IMR-90 (cell line): ENCODE measurements at regions not wholly inside any gene's neighbourhood (a gene's known extent, or its start where the extent isn't known, plus 50 kb on each side); places are given as distances from the start of the nearest gene placed in this dataset.

Experiments
- ATAC-seq: fragments of 200-7000 bp; cut with Tn5 transposase; 2 replicates; pipeline ENCODE4 v1.9.1; 2020; ENCODE audit warnings: low read depth, mild to moderate bottlenecking, moderate library complexity
- BruUV-seq: library from RNA; stranded (reverse); fragments of 400-500 nt; replicated peaks from 2 replicates; lab custom pipeline; 2021; lab: Mats Ljungman, UMichigan
- CTCF ChIA-PET: fragments of 300-600 bp; formaldehyde crosslinking; extraction: SDS; loops from one replicate; lab custom pipeline; 2021; ENCODE audit warnings: antibody characterized with exemption; lab: Yijun Ruan, JAX
- POLR2A ChIA-PET: fragments of 300-600 bp; sonication (Branson Sonifier 250); formaldehyde crosslinking; loops from one replicate; lab custom pipeline; 2022; ENCODE audit warnings: antibody characterized with exemption; ENCODE audit not compliant: unreplicated experiment; lab: Charles Lee
- DNase-seq: peaks from one replicate; pipeline ENCODE4 v3.0.0; 2013
- H2AFZ ChIP-seq: replicated peaks from 2 replicates; pipeline ENCODE3; 2013; ENCODE audit warnings: low read length, mild to moderate bottlenecking; ENCODE audit not compliant: poor library complexity
- H2AK5ac ChIP-seq: 2 replicates; pipeline ENCODE4 v1.6.1; 2013; ENCODE audit warnings: low read depth, low read length, inconsistent platforms
- H2AK9ac ChIP-seq: replicated peaks from 2 replicates; pipeline ENCODE3; 2013; ENCODE audit warnings: mild to moderate bottlenecking, low read depth, low read length, moderate library complexity; ENCODE audit not compliant: poor library complexity
- H2BK120ac ChIP-seq: 2 replicates; pipeline ENCODE4 v1.6.1; 2013; ENCODE audit warnings: low read depth, low read length, inconsistent platforms
- H2BK15ac ChIP-seq: 3 replicates; pipeline ENCODE4 v1.6.1; 2013; ENCODE audit warnings: low read depth, low read length, inconsistent platforms
- H2BK20ac ChIP-seq: 2 replicates; pipeline ENCODE4 v1.6.1; 2013; ENCODE audit warnings: low read depth, mild to moderate bottlenecking, inconsistent platforms, low read length, moderate library complexity
- H2BK5ac ChIP-seq: 2 replicates; pipeline ENCODE4 v1.6.1; 2013; ENCODE audit warnings: mild to moderate bottlenecking, low read depth, low read length, inconsistent platforms; ENCODE audit not compliant: poor library complexity, severe bottlenecking
- H3K14ac ChIP-seq: replicated peaks from 2 replicates; pipeline ENCODE4 v1.6.1; 2013; ENCODE audit warnings: low read depth, low read length, inconsistent platforms
- H3K18ac ChIP-seq: 2 replicates; pipeline ENCODE4 v1.6.1; 2013; ENCODE audit warnings: low read depth, low read length, control low read depth
- H3K23ac ChIP-seq: 2 replicates; pipeline ENCODE4 v1.6.1; 2013; ENCODE audit warnings: low read depth, low read length, inconsistent platforms
- H3K27ac ChIP-seq: 2 replicates; pipeline ENCODE4 v1.5.1; 2013; ENCODE audit warnings: mild to moderate bottlenecking, control low read depth, low read length; ENCODE audit not compliant: insufficient read depth
- H3K27me3 ChIP-seq: 2 replicates; pipeline ENCODE4 v1.6.1; 2013; ENCODE audit warnings: low read length; ENCODE audit not compliant: control insufficient read depth, insufficient read depth
- H3K36me3 ChIP-seq: 2 replicates; pipeline ENCODE4 v1.6.1; 2013; ENCODE audit warnings: low read length, mixed read lengths; ENCODE audit not compliant: control insufficient read depth, insufficient read depth
- H3K4ac ChIP-seq: 2 replicates; pipeline ENCODE4 v1.6.1; 2013; ENCODE audit warnings: low read depth, low read length, inconsistent platforms
- H3K4me1 ChIP-seq: 2 replicates; pipeline ENCODE4 v1.6.1; 2013; ENCODE audit warnings: low read length, mixed read lengths; ENCODE audit not compliant: control insufficient read depth, insufficient read depth
- H3K4me2 ChIP-seq: 2 replicates; pipeline ENCODE4 v1.6.1; 2013; ENCODE audit warnings: low read depth, mild to moderate bottlenecking, control low read depth, low read length, moderate library complexity
- H3K4me3 ChIP-seq: 2 replicates; pipeline ENCODE4 v1.5.1; 2013; ENCODE audit warnings: low read depth, mild to moderate bottlenecking, control low read depth, low read length, moderate library complexity; ENCODE audit not compliant: insufficient read depth
- H3K56ac ChIP-seq: 2 replicates; pipeline ENCODE4 v1.6.1; 2013; ENCODE audit warnings: low read length, inconsistent platforms; ENCODE audit not compliant: insufficient read depth; ENCODE audit errors: extremely low read depth
- H3K79me1 ChIP-seq, 2 experiments: 2 replicates each; pipeline ENCODE4 v1.6.1; 2013; ENCODE audit warnings: low read length in 2 of 2, inconsistent platforms in 1 of 2, low read depth in 1 of 2
- H3K9ac ChIP-seq: 2 replicates; pipeline ENCODE4 v1.6.1; 2013; ENCODE audit warnings: low read depth, low read length, control low read depth
- H3K9me1 ChIP-seq: 2 replicates; pipeline ENCODE4 v1.6.1; 2013; ENCODE audit warnings: low read length, inconsistent platforms; ENCODE audit not compliant: insufficient read depth
- H3K9me3 ChIP-seq: 2 replicates; pipeline ENCODE4 v1.6.1; 2013; ENCODE audit warnings: low read length; ENCODE audit not compliant: control insufficient read depth, insufficient read depth
- H4K20me1 ChIP-seq: 2 replicates; pipeline ENCODE4 v1.6.1; 2013; ENCODE audit warnings: low read length, inconsistent platforms; ENCODE audit not compliant: insufficient read depth
- H4K5ac ChIP-seq: 2 replicates; pipeline ENCODE4 v1.6.1; 2013; ENCODE audit warnings: mild to moderate bottlenecking, low read depth, low read length, control low read depth
- H4K8ac ChIP-seq, 2 experiments: 2 replicates each; pipeline ENCODE4 v1.6.1; 2013; ENCODE audit warnings: low read depth in 2 of 2, low read length in 2 of 2, control low read depth in 1 of 2, inconsistent platforms in 1 of 2
- H4K91ac ChIP-seq: 2 replicates; pipeline ENCODE4 v1.6.1; 2013; ENCODE audit warnings: low read depth, low read length, inconsistent platforms; ENCODE audit not compliant: insufficient read depth
- ELK1 ChIP-seq: fragments of 150-350 bp; IDR thresholded peaks from 2 replicates; pipeline ENCODE4 v1.6.1; 2016; ENCODE audit warnings: low read depth, mild to moderate bottlenecking, low read length, moderate library complexity, borderline replicate concordance
- NFE2L2 ChIP-seq: fragments of 150-350 bp; IDR thresholded peaks from 2 replicates; pipeline ENCODE4 v1.6.1; 2016; ENCODE audit warnings: low read depth, mild to moderate bottlenecking, low read length
- RAD21 ChIP-seq: IDR thresholded peaks from 2 replicates; pipeline ENCODE4 v1.6.1; 2012; ENCODE audit warnings: low read length, improper control_type of control experiment
- RCOR1 ChIP-seq: IDR thresholded peaks from 2 replicates; pipeline ENCODE4 v1.6.1; 2012; ENCODE audit warnings: mild to moderate bottlenecking, low read length, improper control_type of control experiment; ENCODE audit not compliant: insufficient replicate concordance
- WGBS, 2 experiments: methylation state at CpG; one replicate each; pipeline versions ENCODE4 v1.1.5 to v1.1.7; 2013; ENCODE audit warnings: missing lambda C conversion rate in 2 of 2; ENCODE audit not compliant: insufficient read length in 1 of 2; ENCODE audit errors: extremely low coverage in 2 of 2; 5-methylcytosine and 5-hydroxymethylcytosine counted together
- dilution Hi-C: fragments of 300-500 bp; cut with HindIII; formaldehyde crosslinking; loops from one replicate; pipeline ENCODE4 v1.14.3; 2018; ENCODE audit warnings: low sequenced_read_pairs; ENCODE audit not compliant: unreplicated experiment
- in situ Hi-C: fragments of 300-500 bp; cut with MboI; formaldehyde crosslinking; loops from 3 replicates; pipeline ENCODE4 v1.14.3; 2019; ENCODE audit warnings: low sequenced_read_pairs, inconsistent platforms, mixed read lengths
- intact Hi-C: fragments of 100-400 bp; cut with micrococcal nuclease; formaldehyde crosslinking; loops from 2 replicates; pipeline ENCODE4 v1.10.0; 2022

- Histone ChIP-seq H4K5ac (no peak overlapping the region), H3K18ac (no peak overlapping the region), H2AK5ac (no peak overlapping the region), H3K36me3 (no peaks in the 10 kb centered on the region), H2BK120ac (no peak overlapping the region), H3K9me3 (no peaks in the 10 kb centered on the region), H3K23ac (no peak overlapping the region), H3K4me2 (no peak overlapping the region), H3K56ac (no peak overlapping the region), H2BK15ac (no peak overlapping the region), H2AK9ac (no peak overlapping the region), H2BK5ac (no peak overlapping the region), H4K91ac (no peak overlapping the region), H3K9ac (no peak overlapping the region), H3K14ac (no peak overlapping the region), H4K20me1 (no peaks in the 10 kb centered on the region), H3K27ac (no peak overlapping the region), H2BK20ac (no peak overlapping the region), H3K4me3 (no peak overlapping the region), H3K4me1 (no peaks in the 10 kb centered on the region), H4K8ac (no peak overlapping the region), H3K27me3 (no peaks in the 10 kb centered on the region), H3K79me1 (no peaks in the 10 kb centered on the region), H3K4ac (no peak overlapping the region), H2AFZ (no peak overlapping the region), H3K9me1 (no peaks in the 10 kb centered on the region)
- intact Hi-C loops (no loop called here), dilution Hi-C loops (no loop called here), in situ Hi-C loops (no loop called here)
- no CpG with 5 or more reads among the region's 7 CpGs for WGBS, 2 experiments
- TF ChIP-seq ELK1: no peak
- no peak for TF ChIP-seq RCOR1
- no peak for TF ChIP-seq RAD21
- no peak for TF ChIP-seq NFE2L2
- ChIA-PET CTCF (no interaction called here), POLR2A (no interaction called here)
- no TSS peak for BruUV-seq
- no peak for DNase-seq
- no peak for ATAC-seq
These were observed 137.3 kb upstream of the KIF2A start for GRCh38 chr5:62168506-62169281.
